ENCODE measurements at regions not wholly inside any gene's neighbourhood (a gene's known extent, or its start where the extent isn't known, plus 50 kb on each side); places are given as distances from the start of the nearest gene placed in this dataset.

GRCh38 chr20:40218316-40218969, 470.6 kb downstream of the MAFB start:
- H3K4me3 ChIP-seq (ENCODE audit: low read length), result no peak overlapping the region
- H3K27me3 ChIP-seq (ENCODE audit: control insufficient read depth, low read length), result no peaks in the 10 kb centered on the region
- H4K20me1 ChIP-seq (ENCODE audit: control insufficient read depth, insufficient read depth, low read depth, low read length), result no peaks in the 10 kb centered on the region
- no peak overlapping the region for H3K4me2 ChIP-seq (ENCODE audit: low read length)
- H3K4me1 ChIP-seq (ENCODE audit: control insufficient read depth, low read length), result no peaks in the 10 kb centered on the region
- no peaks in the 10 kb centered on the region for H3K79me2 ChIP-seq (ENCODE audit: control insufficient read depth, low read length)
- no peak overlapping the region for H3K27ac ChIP-seq (ENCODE audit: low read depth, low read length)
- no peak for TF ChIP-seq EZH2phosphoT487 (IDR thresholded peaks at IDR 0.05; ENCODE audit: borderline replicate concordance, low read length)
- TF ChIP-seq, protein P1, sequence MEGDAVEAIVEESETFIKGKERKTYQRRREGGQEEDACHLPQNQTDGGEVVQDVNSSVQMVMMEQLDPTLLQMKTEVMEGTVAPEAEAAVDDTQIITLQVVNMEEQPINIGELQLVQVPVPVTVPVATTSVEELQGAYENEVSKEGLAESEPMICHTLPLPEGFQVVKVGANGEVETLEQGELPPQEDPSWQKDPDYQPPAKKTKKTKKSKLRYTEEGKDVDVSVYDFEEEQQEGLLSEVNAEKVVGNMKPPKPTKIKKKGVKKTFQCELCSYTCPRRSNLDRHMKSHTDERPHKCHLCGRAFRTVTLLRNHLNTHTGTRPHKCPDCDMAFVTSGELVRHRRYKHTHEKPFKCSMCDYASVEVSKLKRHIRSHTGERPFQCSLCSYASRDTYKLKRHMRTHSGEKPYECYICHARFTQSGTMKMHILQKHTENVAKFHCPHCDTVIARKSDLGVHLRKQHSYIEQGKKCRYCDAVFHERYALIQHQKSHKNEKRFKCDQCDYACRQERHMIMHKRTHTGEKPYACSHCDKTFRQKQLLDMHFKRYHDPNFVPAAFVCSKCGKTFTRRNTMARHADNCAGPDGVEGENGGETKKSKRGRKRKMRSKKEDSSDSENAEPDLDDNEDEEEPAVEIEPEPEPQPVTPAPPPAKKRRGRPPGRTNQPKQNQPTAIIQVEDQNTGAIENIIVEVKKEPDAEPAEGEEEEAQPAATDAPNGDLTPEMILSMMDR (IDR thresholded peaks at IDR 0.05; ENCODE audit: low read depth, low read length, poor library complexity, severe bottlenecking), result no peak
- no peaks in the 10 kb centered on the region for H3K36me3 ChIP-seq (ENCODE audit: control insufficient read depth, low read length)
- H3K9me3 ChIP-seq (ENCODE audit: control insufficient read depth, insufficient read depth, low read length), result no peaks in the 10 kb centered on the region
- no peaks in the 10 kb centered on the region for H3F3A ChIP-seq (ENCODE audit: control insufficient read depth, insufficient read depth)
- H3K9me2 ChIP-seq (replicated peaks; ENCODE audit: control insufficient read depth, low read length), result no peaks in the 10 kb centered on the region

- H3K4me1 ChIP-seq (ENCODE audit: control insufficient read depth, low read length), result no peaks in the 10 kb centered on the region
- H3K79me2 ChIP-seq (ENCODE audit: control insufficient read depth, low read length), result no peaks in the 10 kb centered on the region
- no peaks in the 10 kb centered on the region for H4K20me1 ChIP-seq (ENCODE audit: control insufficient read depth, insufficient read depth, low read depth, low read length)
- no peak overlapping the region for H3K4me2 ChIP-seq (ENCODE audit: low read length)
- no peaks in the 10 kb centered on the region for H3K36me3 ChIP-seq (ENCODE audit: control insufficient read depth, low read length)
- H3K27ac ChIP-seq (ENCODE audit: low read depth, low read length), result no peak overlapping the region
- H3K27me3 ChIP-seq (ENCODE audit: control insufficient read depth, low read length), result no peaks in the 10 kb centered on the region
- no peaks in the 10 kb centered on the region for H3K9me3 ChIP-seq (ENCODE audit: control insufficient read depth, insufficient read depth, low read length)
- H3F3A ChIP-seq (ENCODE audit: control insufficient read depth, insufficient read depth), result no peaks in the 10 kb centered on the region
- H3K9me2 ChIP-seq (replicated peaks; ENCODE audit: control insufficient read depth, low read length), result no peaks in the 10 kb centered on the region
- TF ChIP-seq EZH2phosphoT487 (IDR thresholded peaks at IDR 0.05; ENCODE audit: borderline replicate concordance, low read length), result no peak
- TF ChIP-seq, protein P1 (IDR thresholded peaks at IDR 0.05; ENCODE audit: low read depth, low read length, poor library complexity, severe bottlenecking), result no peak
- H3K4me3 ChIP-seq (ENCODE audit: low read length), result no peak overlapping the region
Observed at GRCh38 chr20:40207655-40208054, 481.4 kb downstream of the MAFB start.

GRCh38 chr20:40205971-40206370, 483.1 kb downstream of the MAFB start:
- no peak overlapping the region for H3K4me2 ChIP-seq (ENCODE audit: low read length)
- H3K27ac ChIP-seq (ENCODE audit: low read depth, low read length), result no peak overlapping the region
- no peaks in the 10 kb centered on the region for H3K4me1 ChIP-seq (ENCODE audit: control insufficient read depth, low read length)
- no peaks in the 10 kb centered on the region for H3K36me3 ChIP-seq (ENCODE audit: control insufficient read depth, low read length)
- no peaks in the 10 kb centered on the region for H3K9me2 ChIP-seq (replicated peaks; ENCODE audit: control insufficient read depth, low read length)
- H3F3A ChIP-seq (ENCODE audit: control insufficient read depth, insufficient read depth), result no peaks in the 10 kb centered on the region
- H3K4me3 ChIP-seq (ENCODE audit: low read length), result no peak overlapping the region
- H3K27me3 ChIP-seq (ENCODE audit: control insufficient read depth, low read length), result no peaks in the 10 kb centered on the region; the same call in 1 of the 2 replicates
- no peaks in the 10 kb centered on the region for H4K20me1 ChIP-seq (ENCODE audit: control insufficient read depth, insufficient read depth, low read depth, low read length)
- no peaks in the 10 kb centered on the region for H3K79me2 ChIP-seq (ENCODE audit: control insufficient read depth, low read length)
- no peaks in the 10 kb centered on the region for H3K9me3 ChIP-seq (ENCODE audit: control insufficient read depth, insufficient read depth, low read length)
- TF ChIP-seq, protein P1 (IDR thresholded peaks at IDR 0.05; ENCODE audit: low read depth, low read length, poor library complexity, severe bottlenecking), result no peak
- TF ChIP-seq EZH2phosphoT487 (IDR thresholded peaks at IDR 0.05; ENCODE audit: borderline replicate concordance, low read length), result no peak

Measured in DOHH2 (cell line).